HG03354 (cell line): ENCODE measurements at regions not wholly inside any gene's neighbourhood (a gene's known extent, or its start where the extent isn't known, plus 50 kb on each side); places are given as distances from the start of the nearest gene placed in this dataset.
A peak's percentile ranks its signal among the peaks of the same experiment; 100 is the strongest.
"Not testable (repeated sequence)": the region's sequence is repeated elsewhere in the genome, so short reads cannot be mapped to it uniquely, and the experiment has no call there.

ENCODE experiments used
- ATAC-seq: cut with Tn5 transposase; IDR thresholded peaks from one replicate; pipeline ENCODE4 v1.9.1; 2021; ENCODE audit warnings: mild to moderate bottlenecking; ENCODE audit not compliant: unreplicated experiment, poor library complexity, severe bottlenecking

DNA sequence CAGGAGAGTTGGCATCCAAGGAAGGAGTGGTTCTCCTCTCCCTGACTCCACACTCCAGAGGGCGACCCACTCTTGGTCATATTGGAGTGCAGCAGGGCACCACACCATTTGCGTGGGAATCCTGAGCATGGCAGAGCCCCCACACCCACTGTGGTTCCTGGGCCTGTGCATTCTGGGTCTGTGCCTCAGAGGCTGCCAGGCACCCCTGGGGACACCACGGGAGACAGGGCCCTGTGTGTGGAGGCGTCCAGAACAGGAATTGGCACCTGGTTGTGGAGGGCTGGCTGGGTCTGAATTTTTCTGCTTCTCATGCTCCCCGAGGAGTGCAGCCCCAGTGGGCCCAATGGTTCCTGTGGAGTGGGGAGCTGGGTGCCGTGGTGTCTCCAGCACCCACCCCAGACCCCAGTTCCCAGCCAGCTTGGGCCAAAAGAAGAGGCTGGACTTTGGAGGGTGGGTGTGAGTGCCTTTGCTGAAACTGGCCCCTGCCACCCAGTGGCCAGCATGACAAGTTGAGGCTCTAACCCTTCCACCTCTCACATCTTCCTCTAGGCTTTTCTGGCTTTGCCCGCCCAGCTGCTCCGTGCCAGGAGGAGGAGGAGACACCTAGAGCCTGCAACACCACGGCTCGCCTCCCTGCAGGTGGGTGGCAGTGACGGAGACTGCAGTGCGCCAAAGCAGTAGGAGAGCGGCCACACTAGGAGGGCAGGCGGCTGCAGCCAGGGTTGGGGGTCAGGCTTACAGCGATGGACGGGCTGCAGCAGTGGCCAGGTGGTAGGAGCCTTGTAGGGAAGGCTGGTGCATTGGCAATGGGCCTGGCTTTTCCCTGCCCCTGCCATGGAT, 250.7 kb downstream of the TP53TG3F start:
- not testable (repeated sequence) for ATAC-seq

DNA sequence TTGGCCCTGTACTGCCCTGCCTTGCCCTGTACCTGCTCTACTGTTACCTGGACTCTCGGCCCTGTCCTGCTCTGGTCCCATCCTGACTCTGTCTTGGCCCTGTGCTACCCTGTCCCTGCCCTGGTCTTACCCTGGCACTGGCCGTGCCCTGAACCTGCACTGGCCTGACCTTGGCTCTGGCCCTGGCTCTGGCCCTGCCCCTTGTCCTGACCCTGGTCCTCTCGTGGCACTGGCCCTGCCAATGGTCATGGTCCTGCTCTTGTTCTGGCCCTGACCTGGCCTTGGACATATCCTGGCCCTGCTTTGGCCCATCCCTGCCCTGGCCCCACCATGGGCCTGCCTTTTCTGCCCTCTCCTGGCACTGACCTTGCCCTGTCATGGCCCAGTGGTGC, 251.3 kb downstream of the TP53TG3F start:
- ATAC-seq: not testable (repeated sequence)

DNA sequence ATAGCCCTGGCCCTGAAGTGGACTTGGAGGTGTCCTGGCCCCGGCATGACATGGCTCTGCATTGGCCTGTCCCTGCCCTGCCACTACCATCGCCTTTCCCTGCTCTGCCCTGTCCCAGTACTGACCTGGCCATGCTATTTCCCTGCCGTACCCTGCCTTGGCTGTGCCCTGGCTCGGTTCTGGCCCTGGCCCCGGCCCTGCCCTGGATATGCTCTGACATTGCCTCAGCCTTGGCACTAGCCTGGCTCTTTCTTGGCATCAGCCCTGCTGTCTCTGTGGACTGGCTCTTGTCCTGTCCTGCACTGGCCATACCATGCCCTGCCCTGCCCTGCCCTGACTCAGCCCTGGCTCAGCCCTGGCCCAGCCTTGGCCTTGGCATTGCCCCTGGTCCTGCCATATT, 252.2 kb downstream of the TP53TG3F start:
- not testable (repeated sequence) for ATAC-seq

DNA sequence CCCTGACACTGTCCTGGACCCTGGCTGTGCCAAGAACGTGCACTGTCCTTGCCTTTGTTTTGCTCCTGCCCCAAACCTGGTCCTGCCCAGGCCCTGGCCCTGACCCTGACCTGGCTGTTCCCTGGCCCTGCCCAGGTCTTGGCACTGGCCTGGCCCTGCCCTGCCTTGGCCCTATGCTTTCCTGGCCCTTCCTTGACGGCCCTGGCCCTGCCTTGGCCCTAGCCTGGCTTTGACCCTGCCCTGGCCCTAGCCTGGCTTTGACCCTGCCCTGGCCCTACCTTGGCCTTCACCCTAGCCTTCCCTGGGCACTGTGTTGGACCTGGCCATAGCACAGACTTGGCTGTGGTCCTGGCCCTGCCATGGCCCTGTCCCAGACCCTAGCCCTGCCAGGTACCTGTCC, 252.9 kb downstream of the TP53TG3F start:
- ATAC-seq: not testable (repeated sequence)

DNA sequence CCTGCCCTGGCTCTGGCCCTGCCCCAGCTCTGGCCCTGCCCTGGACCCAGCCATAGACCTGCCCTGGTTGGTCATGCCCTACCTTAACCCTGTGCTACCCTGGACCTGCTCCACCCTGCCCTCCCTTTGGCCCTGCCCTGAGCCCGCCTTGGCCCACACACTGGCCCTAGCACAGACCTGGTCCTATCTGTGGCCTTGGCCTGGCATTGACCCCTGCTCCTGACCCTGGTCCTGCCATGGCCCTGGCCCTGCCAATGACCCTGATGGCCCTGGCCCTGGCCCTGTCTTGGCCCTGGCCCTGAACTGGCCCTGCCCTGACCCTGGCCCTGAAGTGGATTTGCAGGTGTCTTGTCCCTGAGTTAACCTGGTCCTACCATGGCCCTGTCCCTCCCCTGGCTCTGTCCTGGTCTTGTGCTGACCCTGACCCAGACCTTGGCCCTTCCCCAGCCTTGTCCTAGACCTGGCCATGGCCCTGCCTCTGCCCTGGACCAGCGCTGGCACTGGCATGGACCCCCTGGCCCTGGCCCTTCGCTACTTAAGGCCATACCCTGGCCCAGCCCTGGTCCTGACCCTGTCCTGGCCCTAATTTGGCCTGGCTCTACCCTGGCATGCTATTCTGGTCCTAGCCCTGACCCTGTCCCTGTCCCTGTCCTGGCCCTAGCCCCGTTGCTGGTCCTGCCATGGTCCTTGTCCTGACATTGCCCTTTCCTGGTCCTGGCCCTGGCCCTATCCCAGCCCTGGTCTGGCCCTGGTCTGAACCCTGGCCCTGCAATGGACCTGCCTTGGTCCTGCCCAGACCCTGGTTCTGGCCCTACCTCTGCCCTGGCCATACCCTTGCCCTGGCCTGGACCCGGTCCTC, 253.7 kb downstream of the TP53TG3F start:
- not testable (repeated sequence) for ATAC-seq

DNA sequence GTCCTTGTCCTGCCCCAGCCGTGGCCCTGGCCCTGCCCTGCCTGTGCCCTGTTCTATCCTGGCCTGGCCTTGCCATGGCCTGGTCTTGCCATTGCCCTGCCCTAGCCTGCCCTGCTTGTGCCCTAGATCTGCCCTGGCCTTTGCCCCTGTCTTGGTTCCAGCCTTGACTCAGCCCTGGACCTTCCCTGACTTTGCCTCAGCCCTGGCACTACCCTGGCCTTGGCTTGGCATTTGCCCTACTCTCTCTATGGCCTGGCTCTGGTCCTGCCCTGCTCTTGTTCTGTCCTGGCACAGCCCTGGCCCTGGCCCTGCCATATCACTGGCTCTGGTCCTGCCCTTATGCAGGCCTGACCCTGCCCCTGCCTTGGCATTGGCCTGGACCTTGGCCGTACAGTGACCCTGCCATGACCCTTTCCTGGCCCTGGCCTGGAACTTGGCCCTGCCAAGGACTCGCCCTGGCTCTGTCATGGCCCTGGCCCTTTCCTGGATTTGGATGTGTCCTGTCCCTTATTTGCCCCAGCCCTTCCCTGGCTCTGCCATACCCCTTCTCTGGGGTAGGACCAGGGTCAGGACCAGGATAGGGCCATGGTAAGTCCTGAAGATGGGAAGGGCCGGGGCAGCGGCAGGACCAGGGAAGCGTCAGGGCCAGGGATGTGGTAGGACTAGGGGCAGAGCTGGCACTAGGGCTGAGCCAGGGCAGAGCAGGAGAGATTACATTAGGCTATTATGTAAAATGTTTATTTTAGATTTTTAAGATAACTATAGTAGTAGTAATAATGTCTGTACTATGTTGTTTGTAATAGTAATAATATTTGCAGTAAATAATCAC, 254.5 kb downstream of the TP53TG3F start:
- not testable (repeated sequence) for ATAC-seq

GRCh38 chr16:33731167-33731566, 271.8 kb downstream of the TP53TG3F start:
- not testable (repeated sequence) for ATAC-seq

GRCh38 chr16:33734650-33735049, 275.2 kb downstream of the TP53TG3F start:
- ATAC-seq: not testable (repeated sequence)

GRCh38 chr16:33766869-33767765, 307.7 kb downstream of the TP53TG3F start:
- not testable (repeated sequence) for ATAC-seq

- not testable (repeated sequence) for ATAC-seq
Measured at GRCh38 chr16:33768710-33769109, 309.3 kb downstream of the TP53TG3F start.

DNA sequence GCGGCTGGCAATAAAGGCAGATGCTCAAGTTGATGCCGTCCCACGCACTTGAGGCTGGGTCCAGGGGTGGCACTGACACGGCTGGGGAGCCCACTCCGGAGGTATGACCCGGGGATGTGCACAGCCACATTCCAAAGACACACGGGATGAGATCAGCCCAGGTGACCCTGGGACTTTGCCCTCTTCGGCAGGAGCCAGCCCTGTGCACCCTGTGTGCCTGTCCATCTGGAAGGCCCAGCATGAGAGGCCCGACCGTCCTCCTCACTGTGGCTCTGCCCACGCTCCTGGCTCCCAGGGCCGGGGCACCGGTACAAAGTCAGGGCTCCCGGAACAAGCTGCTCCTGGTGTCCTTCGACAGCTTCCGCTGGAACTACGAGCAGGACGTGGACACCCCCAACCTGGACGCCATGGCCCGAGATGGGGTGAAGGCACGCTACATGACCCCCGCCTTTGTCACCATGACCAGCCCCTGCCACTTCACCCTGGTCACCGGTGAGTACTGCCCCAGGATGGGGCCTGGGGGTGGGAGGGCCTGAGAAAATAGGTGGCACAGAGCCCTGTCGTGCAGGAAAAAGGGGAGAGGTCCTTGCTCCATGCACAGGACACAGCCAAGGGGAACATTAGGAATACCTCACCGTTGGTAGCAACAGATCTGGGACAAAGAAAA, 309.9 kb downstream of the TP53TG3F start:
- ATAC-seq: not testable (repeated sequence)

DNA sequence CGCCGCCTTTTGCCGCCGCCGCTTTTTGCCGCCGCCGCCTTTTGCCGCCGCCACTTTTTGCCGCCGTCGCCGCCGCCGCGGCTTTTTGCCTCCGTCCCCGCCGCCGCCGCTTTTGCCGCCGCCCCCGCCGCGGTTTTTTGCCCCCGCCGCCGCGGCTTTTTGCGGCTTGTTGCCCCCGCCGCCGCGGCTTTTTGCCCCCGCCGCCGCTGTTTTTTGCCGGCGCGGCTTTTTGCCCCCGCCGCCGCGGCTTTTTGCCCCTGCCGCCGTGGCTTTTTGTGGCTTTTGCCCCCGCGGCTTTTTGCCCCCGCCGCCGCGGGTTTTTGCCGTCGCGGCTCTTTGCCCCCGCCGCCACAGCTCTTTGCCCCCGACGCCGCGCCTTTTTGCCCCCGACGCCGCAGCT, 311.1 kb downstream of the TP53TG3F start:
- ATAC-seq: not testable (repeated sequence)

DNA sequence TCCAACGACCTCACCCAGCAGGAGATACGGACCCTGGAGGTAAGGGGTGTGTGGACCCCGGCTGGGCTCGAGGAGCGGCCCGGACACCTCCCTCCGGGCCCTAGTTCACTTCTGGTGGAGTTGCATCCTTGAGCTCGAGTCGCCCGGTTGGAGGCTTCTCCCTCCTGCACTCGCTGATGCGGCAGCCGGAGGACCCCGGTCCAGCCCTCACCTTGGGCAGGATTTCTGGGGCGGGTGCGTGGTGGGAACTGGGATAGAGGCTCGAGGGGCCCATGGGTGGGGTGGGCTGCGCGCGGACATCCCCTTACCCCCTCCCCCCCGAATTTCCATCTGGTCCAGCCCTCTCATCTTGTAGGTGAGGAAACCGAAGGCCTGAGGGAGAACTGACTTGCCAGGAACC, 311.8 kb downstream of the TP53TG3F start:
- ATAC-seq: not testable (repeated sequence)

- not testable (repeated sequence) for ATAC-seq
Measured at GRCh38 chr16:33773966-33774365, 314.6 kb downstream of the TP53TG3F start.

DNA sequence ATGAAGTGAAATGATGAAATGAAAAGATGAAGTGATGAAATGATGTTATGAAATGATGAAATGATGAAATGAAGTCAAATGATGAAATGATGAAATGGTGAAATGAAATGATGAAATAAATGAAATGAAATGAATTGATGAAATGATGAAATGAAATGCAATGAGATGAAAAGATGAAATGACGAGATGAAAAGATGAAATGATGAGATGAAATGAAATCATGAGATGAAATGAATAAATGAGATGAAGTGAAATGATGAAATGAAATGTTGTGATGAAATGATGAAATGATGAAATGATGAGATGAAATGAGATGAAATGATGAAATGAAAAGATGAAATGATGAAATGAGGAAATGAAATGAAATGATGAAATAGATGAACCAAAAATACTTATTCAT, 315.3 kb downstream of the TP53TG3F start:
- not testable (repeated sequence) for ATAC-seq

DNA sequence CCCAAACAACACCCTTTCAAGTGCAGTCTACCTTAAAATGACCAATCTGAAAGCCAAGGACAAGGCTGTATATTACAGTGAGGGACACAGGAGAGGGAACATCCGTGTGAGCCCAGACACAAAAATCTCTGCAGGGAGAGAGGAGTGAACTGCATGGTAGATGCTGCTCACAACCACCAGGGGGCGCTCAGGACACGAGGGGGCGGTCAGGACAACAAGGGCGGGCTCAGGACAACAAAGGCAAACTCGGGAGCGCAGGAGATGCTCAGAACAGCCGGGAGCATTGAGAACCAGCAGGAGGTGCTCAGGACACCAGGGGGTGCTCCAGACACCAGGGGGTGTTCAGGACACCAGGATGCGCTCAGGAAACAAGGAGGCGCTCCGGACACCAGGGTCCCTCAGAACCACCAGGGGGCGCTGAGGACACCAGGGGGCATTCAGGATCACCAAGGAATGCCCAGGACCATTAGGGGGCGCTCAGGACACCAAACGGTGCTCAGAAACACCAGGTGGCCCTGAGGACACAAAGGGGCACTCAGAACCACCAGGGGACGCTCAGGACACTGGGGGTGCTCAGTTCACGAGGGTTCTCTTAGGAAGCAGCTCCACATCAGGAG, 357.0 kb downstream of the TP53TG3F start:
- ATAC-seq: peak; percentile 54

DNA sequence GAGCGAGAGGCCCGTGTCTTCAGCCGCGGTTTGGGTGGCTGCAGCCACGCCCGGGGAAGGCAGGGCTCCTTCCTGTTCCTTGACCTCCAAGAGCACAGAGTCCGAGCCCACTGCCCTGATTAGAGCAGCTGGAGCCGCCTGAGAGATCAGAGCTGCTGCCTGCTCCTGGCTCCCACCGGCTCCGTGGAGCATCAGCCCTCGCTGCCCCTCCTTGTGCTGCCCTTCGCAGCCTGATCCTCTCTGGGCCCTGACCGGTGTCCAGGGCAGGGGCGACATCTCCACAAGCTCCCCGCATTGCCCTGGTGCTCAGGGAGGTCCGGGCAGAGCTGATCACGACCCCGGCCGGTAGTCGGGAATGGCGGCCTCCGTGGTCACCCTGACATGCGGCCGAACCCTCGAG, 365.3 kb downstream of the TP53TG3F start:
- ATAC-seq: not testable (repeated sequence)

DNA sequence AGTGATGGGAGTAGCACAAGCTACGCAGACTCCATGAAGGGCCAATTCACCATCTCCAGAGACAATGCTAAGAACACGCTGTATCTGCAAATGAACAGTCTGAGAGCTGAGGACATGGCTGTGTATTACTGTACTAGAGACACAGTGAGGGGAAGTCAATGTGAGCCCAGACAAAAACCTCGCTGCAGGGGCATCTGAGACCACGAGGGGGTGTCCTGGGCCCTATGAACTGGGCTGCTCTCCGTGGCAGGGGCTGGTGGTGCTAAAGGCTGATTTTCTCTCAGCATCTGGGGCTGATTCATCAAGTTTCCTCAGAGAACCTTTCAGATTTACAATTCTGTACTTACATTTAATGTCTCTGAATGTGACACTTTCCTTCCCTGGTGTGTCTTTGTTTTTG, 368.1 kb downstream of the TP53TG3F start:
- not testable (repeated sequence) for ATAC-seq
